CD1c-positive myeloid dendritic cell (primary cell): ENCODE measurements at regions not wholly inside any gene's neighbourhood (a gene's known extent, or its start where the extent isn't known, plus 50 kb on each side); places are given as distances from the start of the nearest gene placed in this dataset.

ENCODE experiments used
- DNase-seq: peaks from one replicate; pipeline ENCODE4 v3.0.0-alpha.2; 2016; ENCODE audit errors: extremely low spot score

DNA sequence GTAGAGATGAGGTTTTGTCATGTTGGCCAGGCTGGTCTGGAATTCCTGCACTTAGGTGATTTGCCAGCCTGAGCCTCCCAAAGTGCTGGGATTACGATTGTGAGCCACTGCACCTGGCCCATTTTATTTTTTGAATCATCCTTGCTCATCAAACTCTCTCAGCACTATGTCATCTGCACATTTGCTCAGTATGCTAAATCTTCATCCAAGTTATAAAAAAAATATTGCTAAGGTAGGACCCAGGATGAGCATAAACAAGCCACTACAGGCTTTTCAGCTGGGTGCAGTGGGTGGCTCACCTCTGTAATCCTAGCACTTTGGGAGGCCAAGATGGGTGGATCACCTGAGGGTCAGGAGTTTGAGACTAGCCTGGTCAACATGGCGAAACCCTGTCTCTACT is 510.1 kb upstream of the LARGE1 start:
- no peak for DNase-seq

GRCh38 chr22:34434371-34434770 is 514.1 kb upstream of the LARGE1 start:
- DNase-seq = no peak

GRCh38 chr22:34437140-34437539 is 516.9 kb upstream of the LARGE1 start:
- DNase-seq = no peak

DNA sequence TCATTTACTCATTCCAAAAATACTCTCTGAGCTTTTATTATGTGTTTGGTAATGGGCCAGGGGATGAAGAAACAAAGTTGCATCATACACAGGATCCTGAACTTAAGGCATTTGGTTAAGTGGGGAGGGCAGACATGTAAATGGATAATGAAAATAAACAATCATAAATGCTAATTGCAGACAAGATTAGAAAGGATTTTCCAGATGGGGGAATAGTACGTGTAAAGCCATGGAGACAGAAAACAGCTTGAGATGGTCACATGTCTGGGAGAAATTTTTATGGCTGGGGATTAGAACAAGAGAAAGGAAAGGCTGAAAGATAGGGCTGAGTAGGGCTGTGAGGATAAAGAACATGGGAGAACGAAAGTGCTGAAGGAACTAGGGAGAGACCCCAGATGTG is 534.3 kb upstream of the LARGE1 start:
- DNase-seq = no peak

- DNase-seq = no peak
Measured at GRCh38 chr22:34462795-34463194, 542.5 kb upstream of the LARGE1 start.

GRCh38 chr22:34475886-34476285 is 555.6 kb upstream of the LARGE1 start:
- no peak for DNase-seq

DNA sequence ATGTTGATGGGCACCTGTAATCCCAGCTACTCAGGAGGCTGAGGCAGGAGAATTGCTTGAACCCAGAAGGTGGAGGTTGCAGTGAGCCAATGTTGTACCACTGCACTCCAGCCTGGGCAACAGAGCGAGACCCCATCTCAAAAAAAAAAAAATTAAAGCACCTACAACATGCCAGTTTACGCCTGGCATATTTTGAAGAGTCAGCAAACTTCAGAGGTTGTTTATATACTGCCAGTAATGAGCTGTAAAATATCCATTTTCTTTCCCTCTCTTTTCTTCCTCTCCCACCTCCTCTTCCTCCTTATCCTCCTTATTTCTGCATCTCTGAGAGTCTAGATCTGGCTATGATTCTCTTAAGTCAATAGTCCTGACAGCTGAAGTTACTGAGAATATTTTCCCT is 556.5 kb upstream of the LARGE1 start:
- DNase-seq = no peak

DNA sequence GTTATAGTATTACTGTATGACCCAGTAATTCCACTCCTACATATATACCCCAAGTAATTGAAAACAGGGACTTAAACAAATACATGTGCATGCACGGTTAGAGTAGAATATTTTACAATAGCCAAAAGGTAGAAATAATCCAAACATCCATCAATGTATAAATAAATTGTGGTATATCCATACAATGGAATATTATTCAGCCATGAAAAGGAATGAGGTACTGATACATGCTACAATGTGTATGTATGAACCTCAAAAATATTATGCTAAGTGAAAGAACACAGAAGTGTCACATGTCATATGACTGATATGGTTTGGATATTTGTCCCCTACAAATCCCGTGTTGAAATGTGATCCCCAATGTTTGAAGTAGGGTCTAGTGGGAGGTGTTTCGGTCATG is 560.8 kb upstream of the LARGE1 start:
- no peak for DNase-seq

- no peak for DNase-seq
Measured at GRCh38 chr22:34486381-34486780, 566.1 kb upstream of the LARGE1 start.

GRCh38 chr22:34489861-34490260 is 569.6 kb upstream of the LARGE1 start:
- DNase-seq = no peak

- DNase-seq = no peak
Measured at GRCh38 chr22:34490886-34491285, 570.6 kb upstream of the LARGE1 start.

GRCh38 chr22:34493486-34493885 is 572.5 kb upstream of the ISX start:
- no peak for DNase-seq

DNA sequence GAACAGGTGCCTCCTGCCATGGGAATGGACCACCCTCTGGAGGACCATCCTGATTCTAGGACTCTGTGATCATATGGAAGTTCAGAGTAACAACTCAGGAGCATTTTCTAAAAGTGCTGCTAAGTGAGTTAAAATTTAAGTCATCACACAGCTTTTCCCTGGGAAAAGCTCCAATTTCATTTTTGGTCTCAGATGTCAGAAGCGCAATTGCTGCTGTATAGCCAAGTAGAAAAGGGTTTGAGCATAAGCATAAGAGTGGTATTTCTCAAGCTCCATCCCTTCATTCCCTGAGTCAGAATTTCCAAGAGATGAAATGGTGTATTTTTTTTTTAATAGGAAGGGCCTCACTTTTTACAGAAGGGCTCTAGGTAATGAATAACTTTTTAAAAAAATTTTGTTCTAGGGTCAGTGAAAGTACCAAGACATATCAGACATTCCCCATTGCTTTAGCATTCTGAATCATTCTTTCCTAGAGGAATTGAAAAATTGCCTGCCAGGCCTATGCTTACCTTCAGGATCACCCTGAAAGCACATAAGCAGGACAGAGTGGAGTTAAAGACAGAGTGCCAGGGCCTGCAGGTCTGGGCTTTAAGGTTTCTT is 564.5 kb upstream of the ISX start:
- DNase-seq = no peak

DNA sequence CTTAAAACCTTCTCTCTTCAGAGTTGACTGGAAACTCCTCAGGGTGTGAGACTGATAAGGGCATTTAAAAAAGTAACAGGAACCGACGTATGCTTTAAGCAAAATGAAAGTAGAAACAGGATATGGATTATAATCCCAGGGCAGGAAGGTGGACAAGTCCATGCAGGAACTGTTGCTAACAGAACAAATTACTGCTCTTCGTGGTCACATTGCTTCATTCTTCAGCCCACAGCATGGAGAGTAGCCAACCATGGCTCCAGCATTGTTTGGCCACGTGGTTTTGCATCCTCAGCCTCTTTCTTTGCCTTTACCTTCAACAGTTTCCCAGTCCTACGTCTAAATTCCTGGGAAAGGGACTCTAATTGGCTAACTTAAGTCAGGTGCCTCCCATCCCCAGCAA is 563.1 kb upstream of the ISX start:
- no peak for DNase-seq

DNA sequence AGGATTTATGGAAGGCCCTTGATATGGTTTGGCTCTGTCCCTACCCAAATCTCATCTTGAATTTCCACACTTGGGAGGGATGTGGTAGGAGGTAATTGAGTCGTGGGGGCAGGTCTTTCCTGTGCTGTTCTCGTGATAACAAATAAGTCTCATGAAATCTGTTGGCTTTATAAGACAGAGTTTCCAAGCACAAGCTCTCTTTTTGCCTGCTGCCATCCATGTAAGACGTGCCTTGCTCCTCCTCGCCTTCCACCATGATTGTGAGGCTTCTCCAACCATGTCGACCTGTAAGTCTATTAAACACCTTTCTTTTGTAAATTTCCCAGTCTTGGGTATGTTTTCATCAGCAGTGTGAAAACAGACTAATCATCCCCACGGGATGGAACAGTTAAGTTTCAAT is 557.2 kb upstream of the ISX start:
- no peak for DNase-seq

- DNase-seq = no peak
Measured at GRCh38 chr22:34526681-34527080, 539.3 kb upstream of the ISX start.

DNA sequence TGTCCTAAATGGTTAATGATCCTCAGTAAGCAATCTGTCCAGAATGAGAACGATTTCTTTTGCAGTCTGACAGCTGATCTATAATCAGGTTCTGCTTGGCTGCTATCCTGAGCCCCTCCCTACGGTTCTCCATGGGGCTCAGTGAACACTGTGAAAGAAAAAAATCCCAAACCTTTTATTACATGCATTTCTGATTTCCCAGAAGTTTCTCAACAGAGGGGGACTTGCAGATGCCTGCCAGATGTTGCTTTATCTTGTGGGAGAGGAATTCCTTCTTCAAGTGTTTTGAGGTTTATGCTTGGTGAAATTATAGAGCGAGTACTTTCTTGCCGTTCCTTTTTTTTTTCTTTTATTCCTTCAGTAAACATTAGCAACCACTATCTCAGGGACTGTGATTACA is 531.9 kb upstream of the ISX start:
- no peak for DNase-seq

GRCh38 chr22:34567367-34567766 is 498.6 kb upstream of the ISX start:
- no peak for DNase-seq

GRCh38 chr22:34570408-34570807 is 495.6 kb upstream of the ISX start:
- DNase-seq = no peak

DNA sequence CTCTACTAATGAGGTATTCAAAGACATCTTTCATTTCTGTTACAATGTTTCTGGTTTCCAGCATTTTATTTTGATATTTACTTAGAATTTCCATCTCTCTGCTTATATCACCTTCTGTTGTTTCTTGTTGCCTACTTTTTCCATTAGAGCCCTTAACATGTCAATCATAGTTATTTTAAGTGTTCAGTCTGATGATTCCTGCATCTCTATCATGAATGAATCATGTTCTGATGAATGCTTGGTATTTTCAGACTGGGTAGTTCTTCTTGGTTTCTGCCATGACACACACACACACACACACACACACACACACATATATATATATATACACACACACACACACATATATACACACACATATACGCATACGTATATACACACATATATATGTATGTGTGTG is 486.4 kb upstream of the ISX start:
- no peak for DNase-seq

GRCh38 chr22:34587357-34588356 is 478.3 kb upstream of the ISX start:
- DNase-seq = no peak

GRCh38 chr22:34588871-34589545 is 476.9 kb upstream of the ISX start:
- no peak for DNase-seq
